Effector memory CD4-positive, alpha-beta T cell (primary cell): ENCODE measurements at regions not wholly inside any gene's neighbourhood (a gene's known extent, or its start where the extent isn't known, plus 50 kb on each side); places are given as distances from the start of the nearest gene placed in this dataset.
"Not testable (repeated sequence)": the region's sequence is repeated elsewhere in the genome, so short reads cannot be mapped to it uniquely, and the experiment has no call there.

Experiments
- DNase-seq, 3 donors: peaks; one replicate each; pipeline ENCODE4 v3.0.0-alpha.2; 2020
- H3K27ac ChIP-seq: 2 replicates; pipeline ENCODE4 v1.7.0; 2013; ENCODE audit warnings: mild to moderate bottlenecking, low read length, moderate library complexity; ENCODE audit not compliant: insufficient read depth, poor library complexity, severe bottlenecking
- H3K27me3 ChIP-seq: replicated peaks from 2 replicates; pipeline ENCODE4 v1.7.0; 2013; ENCODE audit warnings: mild to moderate bottlenecking, low read length; ENCODE audit not compliant: insufficient read depth, control insufficient read depth, poor library complexity, severe bottlenecking
- H3K36me3 ChIP-seq: 2 replicates; pipeline ENCODE4 v1.7.0; 2013; ENCODE audit warnings: mild to moderate bottlenecking, low read length, moderate library complexity; ENCODE audit not compliant: control insufficient read depth, insufficient read depth
- H3K4me1 ChIP-seq: 2 replicates; pipeline ENCODE4 v1.7.0; 2013; ENCODE audit warnings: low read length, mild to moderate bottlenecking; ENCODE audit not compliant: control insufficient read depth, insufficient read depth, poor library complexity, severe bottlenecking
- H3K4me3 ChIP-seq: 2 replicates; pipeline ENCODE4 v1.7.0; 2013; ENCODE audit warnings: low read length, low read depth, mild to moderate bottlenecking; ENCODE audit not compliant: insufficient read depth, poor library complexity, severe bottlenecking
- H3K9me3 ChIP-seq: 2 replicates; pipeline ENCODE4 v1.7.0; 2013; ENCODE audit warnings: mild to moderate bottlenecking, low read length, moderate library complexity; ENCODE audit not compliant: control insufficient read depth

GRCh38 chr3:152650923-152651322, 184.0 kb upstream of the P2RY1 start:
- not testable (repeated sequence) for H3K4me1 ChIP-seq, H3K36me3 ChIP-seq, H3K4me3 ChIP-seq, H3K27me3 ChIP-seq, H3K9me3 ChIP-seq, DNase-seq, H3K27ac ChIP-seq

GRCh38 chr3:152656214-152656971, 178.5 kb upstream of the P2RY1 start:
- Histone ChIP-seq H3K36me3 (no peaks in the 10 kb centered on the region), H3K27me3 (no peaks in the 10 kb centered on the region), H3K9me3 (no peaks in the 10 kb centered on the region), H3K27ac (no peak overlapping the region), H3K4me3 (no peak overlapping the region), H3K4me1 (no peaks in the 10 kb centered on the region)
- DNase-seq = no peak

- H3K9me3 ChIP-seq = no peaks in the 10 kb centered on the region
- no peaks in the 10 kb centered on the region for H3K36me3 ChIP-seq
- H3K27ac ChIP-seq = no peak overlapping the region
- no peak for DNase-seq
- no peak overlapping the region for H3K4me3 ChIP-seq
- H3K4me1 ChIP-seq = no peaks in the 10 kb centered on the region
- no peaks in the 10 kb centered on the region for H3K27me3 ChIP-seq
Measured at GRCh38 chr3:152656972-152657355, 178.0 kb upstream of the P2RY1 start.

GRCh38 chr3:152658977-152659720, 175.8 kb upstream of the P2RY1 start:
- H3K4me3 ChIP-seq = no peak overlapping the region
- H3K36me3 ChIP-seq = no peaks in the 10 kb centered on the region
- H3K27me3 ChIP-seq = no peaks in the 10 kb centered on the region
- H3K4me1 ChIP-seq = no peaks in the 10 kb centered on the region
- H3K9me3 ChIP-seq = no peaks in the 10 kb centered on the region
- no peak overlapping the region for H3K27ac ChIP-seq
- no peak for DNase-seq

GRCh38 chr3:152662157-152662556, 172.8 kb upstream of the P2RY1 start:
- no peak overlapping the region for H3K27ac ChIP-seq
- DNase-seq = no peak

GRCh38 chr3:152664766-152665165, 170.2 kb upstream of the P2RY1 start:
- no peak for DNase-seq
- no peaks in the 10 kb centered on the region for H3K9me3 ChIP-seq
- no peak overlapping the region for H3K4me3 ChIP-seq
- no peaks in the 10 kb centered on the region for H3K4me1 ChIP-seq
- no peak overlapping the region for H3K27ac ChIP-seq
- H3K36me3 ChIP-seq = no peaks in the 10 kb centered on the region
- no peaks in the 10 kb centered on the region for H3K27me3 ChIP-seq

More at GRCh38 chr3:152662157-152662556, 172.8 kb upstream of the P2RY1 start:
- H3K4me3 ChIP-seq = no peak overlapping the region
- H3K36me3 ChIP-seq = no peaks in the 10 kb centered on the region
- H3K27me3 ChIP-seq = no peaks in the 10 kb centered on the region
- no peaks in the 10 kb centered on the region for H3K4me1 ChIP-seq
- H3K9me3 ChIP-seq = no peaks in the 10 kb centered on the region

GRCh38 chr3:152667267-152667666, 167.7 kb upstream of the P2RY1 start:
- DNase-seq = no peak
- no peaks in the 10 kb centered on the region for H3K9me3 ChIP-seq
- H3K27me3 ChIP-seq = no peaks in the 10 kb centered on the region
- no peaks in the 10 kb centered on the region for H3K36me3 ChIP-seq
- no peak overlapping the region for H3K4me3 ChIP-seq
- H3K27ac ChIP-seq = no peak overlapping the region
- no peaks in the 10 kb centered on the region for H3K4me1 ChIP-seq

- no peaks in the 10 kb centered on the region for H3K27me3 ChIP-seq
- no peaks in the 10 kb centered on the region for H3K9me3 ChIP-seq
- H3K36me3 ChIP-seq = no peaks in the 10 kb centered on the region
- no peak for DNase-seq
- no peaks in the 10 kb centered on the region for H3K4me1 ChIP-seq
- no peak overlapping the region for H3K27ac ChIP-seq
- no peak overlapping the region for H3K4me3 ChIP-seq
Measured at GRCh38 chr3:152669560-152669959, 165.4 kb upstream of the P2RY1 start.

- H3K27me3 ChIP-seq = no peaks in the 10 kb centered on the region
- H3K27ac ChIP-seq = no peak overlapping the region
- DNase-seq = no peak
- no peak overlapping the region for H3K4me3 ChIP-seq
- H3K4me1 ChIP-seq = no peaks in the 10 kb centered on the region
- no peaks in the 10 kb centered on the region for H3K36me3 ChIP-seq
- no peaks in the 10 kb centered on the region for H3K9me3 ChIP-seq
Measured at GRCh38 chr3:152671446-152672319, 163.2 kb upstream of the P2RY1 start.

- Histone ChIP-seq H3K4me3 (no peak overlapping the region), H3K36me3 (no peaks in the 10 kb centered on the region), H3K4me1 (no peaks in the 10 kb centered on the region)
Measured at GRCh38 chr3:152672320-152672649, 162.6 kb upstream of the P2RY1 start.

More at GRCh38 chr3:152672320-152672649, 162.6 kb upstream of the P2RY1 start:
- Histone ChIP-seq H3K9me3 (no peaks in the 10 kb centered on the region), H3K27ac (no peak overlapping the region), H3K27me3 (no peaks in the 10 kb centered on the region)
- no peak for DNase-seq
